HEK293T (cell line): ENCODE measurements at regions not wholly inside any gene's neighbourhood (a gene's known extent, or its start where the extent isn't known, plus 50 kb on each side); places are given as distances from the start of the nearest gene placed in this dataset.
"Not testable (repeated sequence)": the region's sequence is repeated elsewhere in the genome, so short reads cannot be mapped to it uniquely, and the experiment has no call there.

Source experiments
- CTCF ChIA-PET: fragments of 350-600 bp; formaldehyde crosslinking; extraction: SDS; loops from one replicate; lab custom pipeline; 2021; ENCODE audit warnings: antibody characterized with exemption, inconsistent platforms; lab: Yijun Ruan, JAX
- POLR2A ChIA-PET: fragments of 350-600 bp; formaldehyde crosslinking; extraction: SDS; loops from one replicate; lab custom pipeline; 2020; ENCODE audit warnings: antibody characterized with exemption, inconsistent platforms; lab: Yijun Ruan, JAX
- DNase-seq: peaks from one replicate; pipeline ENCODE4 v3.0.0; 2012; ENCODE audit warnings: mixed read lengths; ENCODE audit errors: extremely low spot score
- ARNT ChIP-seq: fragments of 450-650 bp; IDR thresholded peaks from 2 replicates; pipeline ENCODE4 v1.6.1; 2017; ENCODE audit warnings: mild to moderate bottlenecking
- BHLHE40 ChIP-seq: fragments of 450-650 bp; IDR thresholded peaks from 2 replicates; pipeline ENCODE4 v1.6.1; 2016; ENCODE audit warnings: mild to moderate bottlenecking, moderate library complexity, borderline replicate concordance
- CTBP1 ChIP-seq: fragments of 450-650 bp; IDR thresholded peaks from 2 replicates; pipeline ENCODE4 v1.6.1; 2016; ENCODE audit warnings: borderline replicate concordance
- ELF4 ChIP-seq: fragments of 450-650 bp; IDR thresholded peaks from 2 replicates; pipeline ENCODE4 v1.6.1; 2017; ENCODE audit warnings: antibody characterized with exemption
- FOXA1 ChIP-seq: fragments of 450-650 bp; IDR thresholded peaks from 2 replicates; pipeline ENCODE4 v1.6.1; 2016; ENCODE audit warnings: mild to moderate bottlenecking
- FOXK2 ChIP-seq: fragments of 450-650 bp; IDR thresholded peaks from 2 replicates; pipeline ENCODE4 v1.6.1; 2016; ENCODE audit warnings: mild to moderate bottlenecking
- FOXM1 ChIP-seq: fragments of 450-650 bp; IDR thresholded peaks from 2 replicates; pipeline ENCODE4 v1.6.1; 2017; ENCODE audit warnings: mild to moderate bottlenecking, borderline replicate concordance
- HDGF ChIP-seq: fragments of 450-650 bp; IDR thresholded peaks from 2 replicates; pipeline ENCODE4 v1.6.1; 2017; ENCODE audit warnings: antibody characterized with exemption, borderline replicate concordance
- L3MBTL2 ChIP-seq: fragments of 450-650 bp; conservative IDR thresholded peaks from 2 replicates; pipeline ENCODE4 v1.6.1; 2016; ENCODE audit warnings: mild to moderate bottlenecking
- LEF1 ChIP-seq: fragments of 450-650 bp; IDR thresholded peaks from 2 replicates; pipeline ENCODE4 v1.6.1; 2017; ENCODE audit warnings: mild to moderate bottlenecking, borderline replicate concordance
- NFRKB ChIP-seq: fragments of 450-650 bp; IDR thresholded peaks from 2 replicates; pipeline ENCODE4 v1.6.1; 2016; ENCODE audit warnings: mild to moderate bottlenecking, moderate library complexity
- SP1 ChIP-seq: fragments of 450-650 bp; IDR thresholded peaks from 2 replicates; pipeline ENCODE4 v1.6.1; 2017
- SUZ12 ChIP-seq: fragments of 450-650 bp; IDR thresholded peaks from 2 replicates; pipeline ENCODE4 v1.6.1; 2016; ENCODE audit warnings: mild to moderate bottlenecking
- TARDBP ChIP-seq: fragments of 450-650 bp; IDR thresholded peaks from 2 replicates; pipeline ENCODE4 v1.6.1; 2016
- ZNF384 ChIP-seq: fragments of 450-650 bp; IDR thresholded peaks from 2 replicates; pipeline ENCODE4 v1.6.1; 2016
- TF ChIP-seq, protein P1 (sequence below): fragments of 450-650 bp; IDR thresholded peaks from 2 replicates; pipeline ENCODE4 v1.6.1; 2016

DNA sequence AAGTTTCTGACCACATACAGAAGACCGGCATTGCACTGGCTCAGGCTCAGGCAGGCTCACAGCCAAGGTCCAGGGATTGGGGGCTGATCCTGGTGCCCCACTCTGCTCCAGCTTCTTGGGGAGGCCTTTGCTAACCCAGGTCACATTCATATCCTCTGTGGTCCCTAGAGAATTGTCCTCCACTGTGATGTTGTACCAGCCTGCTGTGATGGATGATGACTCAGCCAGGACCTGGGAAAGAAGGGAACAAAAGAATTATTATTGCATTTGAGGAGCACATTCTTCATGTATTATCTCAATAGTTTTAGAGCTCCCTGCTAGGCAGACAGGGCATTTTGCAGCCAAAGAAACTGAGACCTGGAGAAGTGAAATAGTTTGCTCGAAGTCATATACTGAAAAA is 114.3 kb upstream of the ETV3 start:
- CTCF ChIA-PET: no interaction called here
- DNase-seq: no peak
- TF ChIP-seq ARNT (no peak), HDGF (no peak), LEF1 (no peak), FOXK2 (no peak), CTBP1 (no peak), FOXM1 (no peak), ZNF384 (no peak), SUZ12 (no peak), ELF4 (no peak), BHLHE40 (no peak), SP1 (no peak), FOXA1 (no peak), L3MBTL2 (no peak), TARDBP (no peak)
- TF ChIP-seq, protein P1, sequence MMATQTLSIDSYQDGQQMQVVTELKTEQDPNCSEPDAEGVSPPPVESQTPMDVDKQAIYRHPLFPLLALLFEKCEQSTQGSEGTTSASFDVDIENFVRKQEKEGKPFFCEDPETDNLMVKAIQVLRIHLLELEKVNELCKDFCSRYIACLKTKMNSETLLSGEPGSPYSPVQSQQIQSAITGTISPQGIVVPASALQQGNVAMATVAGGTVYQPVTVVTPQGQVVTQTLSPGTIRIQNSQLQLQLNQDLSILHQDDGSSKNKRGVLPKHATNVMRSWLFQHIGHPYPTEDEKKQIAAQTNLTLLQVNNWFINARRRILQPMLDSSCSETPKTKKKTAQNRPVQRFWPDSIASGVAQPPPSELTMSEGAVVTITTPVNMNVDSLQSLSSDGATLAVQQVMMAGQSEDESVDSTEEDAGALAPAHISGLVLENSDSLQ: no peak
- POLR2A ChIA-PET: no interaction called here

DNA sequence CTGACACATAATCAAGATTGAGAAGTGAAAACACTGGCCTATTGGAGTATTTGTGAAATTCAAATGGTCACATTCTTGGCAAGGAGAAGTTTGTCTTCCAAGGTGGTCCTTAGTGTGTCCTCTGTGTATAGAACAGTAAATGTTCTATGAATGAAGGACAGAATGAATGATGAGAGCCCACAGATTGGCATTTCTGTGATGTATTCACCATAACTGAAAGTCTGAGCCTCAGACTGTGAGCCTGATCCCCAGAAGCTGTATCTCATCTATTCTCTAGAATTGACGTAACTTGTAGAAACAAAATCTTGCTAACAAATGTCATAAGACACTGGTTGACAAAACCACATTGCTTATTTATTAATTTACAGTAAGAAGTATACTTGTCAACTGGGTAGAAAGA is 111.5 kb upstream of the ETV3 start:
- no peak for DNase-seq
- ChIA-PET CTCF (no interaction called here), POLR2A (no interaction called here)
- TF ChIP-seq TARDBP (no peak), L3MBTL2 (no peak)

DNA sequence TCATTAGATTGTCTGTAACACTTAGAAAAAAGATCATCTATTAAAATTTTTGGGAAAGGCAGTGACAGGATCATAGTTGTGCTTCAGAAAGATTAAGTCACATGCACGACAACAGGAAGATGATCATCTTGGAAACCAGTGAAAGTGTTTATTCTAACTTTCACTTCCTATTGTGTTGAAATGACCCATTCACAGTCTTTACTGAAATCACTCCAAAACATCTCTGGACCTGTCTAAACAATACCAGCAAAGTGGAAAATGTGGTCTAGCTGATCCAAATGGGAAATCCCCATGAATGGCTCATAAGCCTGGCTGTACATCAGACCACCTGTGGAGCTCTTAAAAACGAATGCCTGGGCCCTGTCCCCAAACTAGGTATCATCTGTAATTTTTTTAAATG is 111.1 kb upstream of the ETV3 start:
- TF ChIP-seq ZNF384 (no peak), BHLHE40 (no peak), ARNT (no peak), ELF4 (no peak), TARDBP (no peak), FOXK2 (no peak), CTBP1 (no peak), NFRKB (no peak), FOXA1 (no peak), SP1 (no peak)
- no peak for DNase-seq
- ChIA-PET POLR2A (no interaction called here), CTCF (no interaction called here)

DNA sequence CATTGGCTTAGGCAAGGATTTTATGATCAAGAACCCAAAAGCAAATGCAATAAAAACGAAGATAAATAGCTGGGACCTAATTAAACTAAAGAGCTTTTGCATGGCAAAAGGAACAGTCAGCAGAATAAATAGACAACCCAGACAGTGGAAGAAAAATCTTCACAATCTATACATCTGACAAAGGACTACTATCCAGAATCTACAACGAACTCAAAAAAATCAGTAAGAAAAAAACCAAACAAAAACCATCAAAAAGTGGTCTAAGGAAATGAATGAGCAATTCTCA is 109.5 kb upstream of the ETV3 start:
- CTCF ChIA-PET, DNase-seq, POLR2A ChIA-PET: not testable (repeated sequence)

DNA sequence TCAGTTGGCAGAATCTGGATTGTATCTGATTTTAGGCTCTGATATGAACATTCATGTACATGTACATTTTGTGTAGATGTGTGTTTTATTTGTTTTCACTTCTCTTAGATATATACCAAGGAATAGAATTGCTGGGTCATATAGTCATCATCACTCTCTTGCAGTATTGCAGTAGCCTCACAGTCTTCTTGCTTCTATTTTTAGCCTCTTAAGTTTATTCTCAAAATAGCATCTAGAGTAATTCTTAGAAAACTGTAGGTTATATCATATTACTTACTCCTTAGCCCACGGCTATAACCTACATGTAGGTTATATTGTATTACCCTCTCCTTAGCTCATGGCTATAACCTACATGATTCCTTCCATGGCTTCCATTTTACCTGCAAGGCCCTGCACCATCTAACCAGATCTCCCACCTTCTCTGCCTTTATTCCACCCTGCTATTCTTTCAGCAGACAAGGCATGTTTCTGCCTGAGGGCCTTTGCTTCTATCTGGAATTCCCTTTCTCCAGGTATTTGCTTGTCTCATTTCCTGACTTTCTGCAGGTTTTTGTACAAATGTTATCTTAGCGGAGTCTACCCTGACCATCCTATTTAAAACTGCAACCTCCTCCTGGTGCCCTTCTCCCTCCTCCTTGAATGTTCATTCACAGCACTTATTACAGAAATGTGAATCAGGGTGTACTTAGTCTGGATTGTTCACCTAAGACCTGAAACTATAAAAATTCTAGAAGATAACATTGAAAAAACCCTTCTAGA is 109.0 kb upstream of the ETV3 start:
- ChIA-PET CTCF (no interaction called here), POLR2A (no interaction called here)
- DNase-seq: no peak
- TF ChIP-seq ZNF384 (no peak), L3MBTL2 (no peak), SUZ12 (no peak)

DNA sequence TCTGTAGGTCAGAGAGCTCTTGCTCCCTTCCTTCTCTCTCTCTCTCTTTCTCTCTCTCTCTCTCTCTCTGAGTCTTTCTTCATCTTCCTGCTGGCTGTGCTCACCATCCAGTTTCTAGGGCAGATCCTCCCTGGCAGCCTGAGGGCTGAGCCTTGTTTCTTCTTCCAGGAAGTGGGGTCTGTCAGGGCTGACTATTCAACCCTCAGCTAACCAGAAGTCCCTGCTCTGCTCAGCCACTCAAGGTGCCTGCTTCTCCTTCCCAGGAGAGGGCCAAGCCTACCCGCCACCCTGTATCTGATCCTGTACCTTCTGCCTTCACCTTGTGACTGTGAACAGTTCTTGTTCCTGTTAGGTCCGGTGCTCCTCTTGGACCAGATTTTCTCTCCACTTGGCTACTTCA is 107.6 kb upstream of the ETV3 start:
- no peak for DNase-seq
- ChIA-PET POLR2A (no interaction called here), CTCF (no interaction called here)
- no peak for TF ChIP-seq HDGF
- TF ChIP-seq, protein P1: no peak
- TF ChIP-seq FOXK2: no peak
- no peak for TF ChIP-seq TARDBP
- no peak for TF ChIP-seq ARNT
- TF ChIP-seq LEF1: no peak
- no peak for TF ChIP-seq BHLHE40
- TF ChIP-seq SP1: no peak
- TF ChIP-seq FOXM1: no peak
- no peak for TF ChIP-seq L3MBTL2
- TF ChIP-seq NFRKB: no peak

DNA sequence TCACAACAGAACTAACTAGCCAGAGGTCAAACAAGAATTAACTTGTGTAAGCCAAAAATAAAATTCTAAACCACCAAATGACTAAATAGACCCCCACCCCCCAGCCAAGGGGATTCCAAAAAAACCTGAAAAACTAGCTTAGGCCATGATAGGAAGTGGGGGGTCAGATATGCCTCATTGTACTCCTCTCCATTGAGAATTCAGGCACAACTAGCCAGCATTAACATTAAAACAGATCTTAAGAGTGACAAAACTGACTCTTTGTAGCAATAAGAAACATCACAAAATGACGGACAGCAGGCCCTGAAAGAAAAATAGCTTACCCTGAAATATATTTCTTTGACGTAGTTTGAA is 103.0 kb upstream of the ETV3 start:
- no peak for TF ChIP-seq FOXA1
- TF ChIP-seq ARNT: no peak
- no peak for TF ChIP-seq FOXM1
- no peak for TF ChIP-seq FOXK2
- no peak for TF ChIP-seq BHLHE40
- no peak for TF ChIP-seq NFRKB
- ChIA-PET CTCF (interaction anchor here (0.7 kb wide), 1 partner anchor 68 kb away, joined by 3 read pairs; no protein-coding TSS in a partner anchor), POLR2A (no interaction called here)
- DNase-seq: no peak

DNA sequence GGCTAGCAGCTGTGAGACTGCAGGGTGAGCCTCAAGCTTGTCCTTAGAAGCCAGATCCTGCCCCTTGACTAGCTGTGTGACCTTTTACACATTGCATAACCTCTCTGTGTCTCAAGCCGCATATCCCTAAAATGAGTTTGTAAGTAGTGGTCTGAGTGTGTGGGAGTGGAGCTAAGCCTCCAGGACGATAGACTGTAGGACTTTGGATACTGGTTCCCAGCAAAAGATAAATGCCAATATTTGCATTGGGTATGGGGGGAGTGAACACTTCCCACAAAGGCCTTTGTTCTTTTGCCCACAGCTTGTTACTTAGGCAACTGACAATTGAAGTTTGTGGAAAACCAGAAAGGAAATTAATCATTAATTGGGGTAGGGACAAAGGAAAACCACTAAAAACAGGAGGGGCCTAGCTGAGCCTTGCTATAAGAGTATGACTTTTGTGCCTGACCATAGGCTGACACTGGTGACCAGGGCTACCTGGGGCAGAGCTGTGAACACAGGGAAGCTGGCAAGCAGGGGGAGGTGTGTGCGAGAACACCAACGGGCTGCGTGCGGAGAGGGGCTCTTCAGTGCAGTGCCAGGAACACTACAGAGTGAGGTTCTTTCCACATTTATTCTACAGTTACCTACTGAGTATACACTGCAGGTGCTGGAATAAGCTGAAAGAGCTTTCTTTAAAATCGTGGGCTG is 102.4 kb upstream of the ETV3 start:
- TF ChIP-seq FOXA1 (no peak), BHLHE40 (no peak), L3MBTL2 (no peak), SP1 (no peak), CTBP1 (no peak), HDGF (no peak)
- no peak for DNase-seq
- ChIA-PET CTCF (interaction anchor here (0.7 kb wide), 1 partner anchor 67 kb away, joined by 3 read pairs; no protein-coding TSS in a partner anchor), POLR2A (no interaction called here)
